ENCODE measurements at regions not wholly inside any gene's neighbourhood (a gene's known extent, or its start where the extent isn't known, plus 50 kb on each side); places are given as distances from the start of the nearest gene placed in this dataset.

DNA sequence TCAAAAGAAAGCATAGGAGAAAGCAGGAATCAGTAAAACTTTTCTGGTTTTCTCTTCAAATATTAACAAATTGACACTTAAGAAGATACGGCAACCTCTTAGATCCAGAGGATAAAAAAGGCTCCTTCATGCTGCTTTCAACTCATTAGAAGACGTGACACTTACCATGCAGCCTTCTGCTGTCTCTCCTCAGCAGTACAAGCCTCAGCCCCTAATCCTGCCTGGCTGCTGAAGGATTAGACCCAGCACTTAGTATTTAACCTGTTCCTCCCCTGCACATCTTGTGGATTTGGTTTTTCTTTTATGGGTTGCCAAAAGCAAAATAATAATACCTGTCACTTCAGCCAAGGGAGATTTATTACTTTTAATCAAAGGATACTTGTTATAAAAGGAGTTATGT lies 108.4 kb downstream of the LYZL1 start:
- DNase-seq (ENCODE audit: low spot score), result no peak

GRCh38 chr10:29403208-29403607 lies 114.3 kb downstream of the LYZL1 start:
- DNase-seq (ENCODE audit: low spot score), result no peak

DNA sequence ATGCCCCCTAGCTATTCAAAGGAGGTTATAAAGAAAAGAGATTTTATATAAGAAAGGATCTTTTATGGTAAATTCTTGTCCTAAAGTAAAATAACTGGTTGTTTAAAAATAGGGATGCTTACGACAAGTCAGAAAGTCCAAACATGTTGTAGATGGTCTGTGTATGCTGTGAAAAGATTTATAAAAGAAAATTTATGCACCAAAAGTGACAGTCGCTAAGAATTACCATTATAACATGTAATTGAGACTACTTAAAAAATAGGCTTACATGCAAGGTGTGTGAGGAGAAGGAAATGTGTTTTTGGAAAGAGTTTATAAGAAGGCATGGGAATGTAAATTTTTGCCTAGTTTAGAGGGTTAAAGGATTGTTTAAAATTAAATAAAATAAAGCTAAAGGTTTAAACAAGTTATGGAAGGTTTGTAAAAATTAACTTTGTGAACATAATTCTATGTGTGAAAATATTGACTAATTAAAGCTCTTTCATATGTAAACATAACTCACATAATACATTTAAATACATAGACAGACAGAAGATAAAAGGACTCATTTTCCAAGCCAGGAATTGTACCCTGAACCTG lies 118.5 kb downstream of the LYZL1 start:
- no peak for DNase-seq (ENCODE audit: low spot score)
